HEK293 (cell line): ENCODE measurements at regions not wholly inside any gene's neighbourhood (a gene's known extent, or its start where the extent isn't known, plus 50 kb on each side); places are given as distances from the start of the nearest gene placed in this dataset.

Experiments used
- CTCF ChIA-PET: fragments of 350-600 bp; formaldehyde crosslinking; extraction: SDS; loops from one replicate; lab custom pipeline; 2021; ENCODE audit warnings: antibody characterized with exemption; lab: Yijun Ruan, JAX
- POLR2A ChIA-PET: fragments of 300-600 bp; formaldehyde crosslinking; extraction: SDS; loops from one replicate; lab custom pipeline; 2020; ENCODE audit warnings: antibody characterized with exemption, inconsistent platforms; lab: Yijun Ruan, JAX
- H3K27ac ChIP-seq: fragments of 200-500 bp; sonication (Bioruptor generic); 2 replicates; pipeline ENCODE4 v1.5.1; 2014; ENCODE audit warnings: low read depth, low read length, control low read depth, inconsistent platforms; ENCODE audit errors: extremely low read depth
- H3K36me3 ChIP-seq, 2 experiments: fragments of 200-500 bp in 1 of 2; sonication (Bioruptor generic) in 1 of 2; 1 replicate in 1 of 2; 2 replicates in 1 of 2; pipeline ENCODE4 v1.5.1; 2014 to 2017; ENCODE audit warnings: inconsistent platforms in 2 of 2, low read length in 2 of 2; ENCODE audit not compliant: control insufficient read depth in 2 of 2, insufficient read depth in 1 of 2
- H3K4me1 ChIP-seq: fragments of 200-500 bp; sonication (Bioruptor generic); 2 replicates; pipeline ENCODE4 v1.5.1; 2014; ENCODE audit warnings: mild to moderate bottlenecking, low read length, inconsistent platforms; ENCODE audit not compliant: control insufficient read depth, insufficient read depth
- H3K4me3 ChIP-seq: 2 replicates; pipeline ENCODE4 v1.5.1; 2011; ENCODE audit warnings: low read depth, mild to moderate bottlenecking, control low read depth, low read length, moderate library complexity
- H3K9me3 ChIP-seq: fragments of 200-500 bp; sonication (Bioruptor generic); 2 replicates; pipeline ENCODE4 v1.5.1; 2014; ENCODE audit warnings: low read depth, low read length, inconsistent platforms; ENCODE audit not compliant: control insufficient read depth, insufficient read depth
- BCL11A ChIP-seq: fragments of 450-650 bp; formaldehyde crosslinking; IDR thresholded peaks from 2 replicates; pipeline ENCODE4 v1.5.1; 2016; ENCODE audit warnings: low read depth, missing biosample characterization, missing genetic modification characterization
- PRDM1 ChIP-seq: fragments of 450-650 bp; formaldehyde crosslinking; IDR thresholded peaks from 2 replicates; pipeline ENCODE4; 2016; ENCODE audit warnings: missing biosample characterization, missing genetic modification characterization
- RBAK ChIP-seq: fragments of 450-650 bp; formaldehyde crosslinking; IDR thresholded peaks from 2 replicates; pipeline ENCODE4 v1.5.1; 2016; ENCODE audit warnings: missing biosample characterization, missing genetic modification characterization
- TRIM28 ChIP-seq: IDR thresholded peaks from 2 replicates; pipeline ENCODE4 v1.6.1; 2011; ENCODE audit warnings: low read length, control low read depth, borderline replicate concordance
- YY2 ChIP-seq: fragments of 450-650 bp; formaldehyde crosslinking; IDR thresholded peaks from 2 replicates; pipeline ENCODE4 v1.5.1; 2016; ENCODE audit warnings: missing biosample characterization, missing genetic modification characterization
- ZBTB17 ChIP-seq: fragments of 450-650 bp; formaldehyde crosslinking; IDR thresholded peaks from 2 replicates; pipeline ENCODE4 v1.5.1; 2016; ENCODE audit warnings: missing biosample characterization, missing genetic modification characterization
- ZNF121 ChIP-seq: fragments of 450-650 bp; formaldehyde crosslinking; IDR thresholded peaks from 2 replicates; pipeline ENCODE4 v1.5.1; 2016; ENCODE audit warnings: missing biosample characterization, missing genetic modification characterization
- ZNF140 ChIP-seq: fragments of 450-650 bp; formaldehyde crosslinking; IDR thresholded peaks from 2 replicates; pipeline ENCODE4 v1.5.1; 2016; ENCODE audit warnings: missing biosample characterization, missing genetic modification characterization
- ZNF155 ChIP-seq: fragments of 450-650 bp; formaldehyde crosslinking; IDR thresholded peaks from 2 replicates; pipeline ENCODE4 v1.5.1; 2016; ENCODE audit warnings: missing biosample characterization, missing genetic modification characterization
- ZNF19 ChIP-seq: fragments of 450-650 bp; formaldehyde crosslinking; IDR thresholded peaks from 2 replicates; pipeline ENCODE4; 2016; ENCODE audit warnings: missing biosample characterization, missing genetic modification characterization, low read depth
- ZNF2 ChIP-seq: fragments of 450-650 bp; formaldehyde crosslinking; IDR thresholded peaks from 2 replicates; pipeline ENCODE4 v1.5.1; 2016; ENCODE audit warnings: missing biosample characterization, missing genetic modification characterization
- ZNF223 ChIP-seq: fragments of 450-650 bp; formaldehyde crosslinking; IDR thresholded peaks from 2 replicates; pipeline ENCODE4 v1.5.1; 2016; ENCODE audit warnings: missing biosample characterization, missing genetic modification characterization
- ZNF335 ChIP-seq: fragments of 450-650 bp; formaldehyde crosslinking; conservative IDR thresholded peaks from 2 replicates; pipeline ENCODE4 v1.5.1; 2016; ENCODE audit warnings: missing biosample characterization, missing genetic modification characterization
- ZNF366 ChIP-seq: fragments of 450-650 bp; formaldehyde crosslinking; conservative IDR thresholded peaks from 2 replicates; pipeline ENCODE4 v1.5.1; 2016; ENCODE audit warnings: missing biosample characterization, missing genetic modification characterization
- ZNF544 ChIP-seq: fragments of 450-650 bp; formaldehyde crosslinking; IDR thresholded peaks from 2 replicates; pipeline ENCODE4 v1.5.0; 2017; ENCODE audit warnings: missing biosample characterization, missing genetic modification characterization
- ZNF621 ChIP-seq: fragments of 450-650 bp; formaldehyde crosslinking; IDR thresholded peaks from 2 replicates; pipeline ENCODE4 v1.5.1; 2017; ENCODE audit warnings: missing biosample characterization, missing genetic modification characterization
- ZNF660 ChIP-seq: fragments of 450-650 bp; IDR thresholded peaks from 2 replicates; pipeline ENCODE4 v1.5.1; 2018; ENCODE audit warnings: missing biosample characterization, mild to moderate bottlenecking, missing genetic modification characterization
- TF ChIP-seq, protein P1 (sequence below): fragments of 450-650 bp; formaldehyde crosslinking; IDR thresholded peaks from 2 replicates; pipeline ENCODE4 v1.5.1; 2017; ENCODE audit warnings: missing biosample characterization, missing genetic modification characterization
- TF ChIP-seq, protein P2 (sequence below): IDR thresholded peaks from 2 replicates; pipeline ENCODE4 v1.6.1; 2011; ENCODE audit warnings: mild to moderate bottlenecking, low read depth, low read length, borderline replicate concordance
- TF ChIP-seq, protein P3 (sequence below): fragments of 450-650 bp; formaldehyde crosslinking; IDR thresholded peaks from 2 replicates; pipeline ENCODE4 v1.5.1; 2017; ENCODE audit warnings: missing biosample characterization, missing genetic modification characterization
- TF ChIP-seq, protein P4 (sequence below): fragments of 450-650 bp; formaldehyde crosslinking; IDR thresholded peaks from 2 replicates; pipeline ENCODE4 v1.5.1; 2017; ENCODE audit warnings: missing biosample characterization, mild to moderate bottlenecking, missing genetic modification characterization, moderate library complexity
- TF ChIP-seq, protein P5 (sequence below): sonication (generic); formaldehyde crosslinking; IDR thresholded peaks from 2 replicates; pipeline ENCODE4 v1.8.1; 2022; ENCODE audit warnings: mild to moderate bottlenecking, moderate library complexity, missing genetic modification reagents
- TF ChIP-seq, protein P6 (sequence below): fragments of 450-650 bp; formaldehyde crosslinking; IDR thresholded peaks from 2 replicates; pipeline ENCODE4 v1.5.1; 2016; ENCODE audit warnings: missing biosample characterization, missing genetic modification characterization

DNA sequence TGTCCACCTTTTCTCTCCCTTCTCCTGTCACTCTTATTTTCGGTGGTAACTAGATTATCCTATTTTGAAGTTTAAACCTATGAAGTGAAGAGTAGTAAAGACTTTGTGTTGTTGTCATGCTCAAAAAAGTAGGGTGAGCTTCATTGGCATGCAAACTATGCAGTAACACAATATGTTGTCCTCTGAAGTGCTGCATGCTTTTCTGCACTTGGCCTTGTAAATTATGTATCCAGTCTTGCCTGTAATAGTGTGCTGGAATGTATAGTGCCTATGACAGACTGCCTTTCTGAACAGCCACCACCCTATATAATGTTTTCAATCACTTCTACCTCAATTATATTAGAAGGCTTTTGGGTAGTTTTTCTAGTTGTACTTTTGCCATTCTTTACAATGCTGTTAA is 1198.2 kb upstream of the PCDH20 start:
- Histone ChIP-seq H3K27ac (no peak overlapping the region), H3K9me3 (no peaks in the 10 kb centered on the region), H3K4me3 (no peak overlapping the region), H3K36me3 (no peaks in the 10 kb centered on the region), H3K4me1 (no peaks in the 10 kb centered on the region)
- TF ChIP-seq RBAK (tag by site-specific recombination), result no peak
- no peak for TF ChIP-seq ZNF544 (tag by site-specific recombination)
- TF ChIP-seq, protein P1, sequence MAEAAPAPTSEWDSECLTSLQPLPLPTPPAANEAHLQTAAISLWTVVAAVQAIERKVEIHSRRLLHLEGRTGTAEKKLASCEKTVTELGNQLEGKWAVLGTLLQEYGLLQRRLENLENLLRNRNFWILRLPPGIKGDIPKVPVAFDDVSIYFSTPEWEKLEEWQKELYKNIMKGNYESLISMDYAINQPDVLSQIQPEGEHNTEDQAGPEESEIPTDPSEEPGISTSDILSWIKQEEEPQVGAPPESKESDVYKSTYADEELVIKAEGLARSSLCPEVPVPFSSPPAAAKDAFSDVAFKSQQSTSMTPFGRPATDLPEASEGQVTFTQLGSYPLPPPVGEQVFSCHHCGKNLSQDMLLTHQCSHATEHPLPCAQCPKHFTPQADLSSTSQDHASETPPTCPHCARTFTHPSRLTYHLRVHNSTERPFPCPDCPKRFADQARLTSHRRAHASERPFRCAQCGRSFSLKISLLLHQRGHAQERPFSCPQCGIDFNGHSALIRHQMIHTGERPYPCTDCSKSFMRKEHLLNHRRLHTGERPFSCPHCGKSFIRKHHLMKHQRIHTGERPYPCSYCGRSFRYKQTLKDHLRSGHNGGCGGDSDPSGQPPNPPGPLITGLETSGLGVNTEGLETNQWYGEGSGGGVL (tag by site-specific recombination), result no peak
- CTCF ChIA-PET, result no interaction called here
- POLR2A ChIA-PET, result no interaction called here

DNA sequence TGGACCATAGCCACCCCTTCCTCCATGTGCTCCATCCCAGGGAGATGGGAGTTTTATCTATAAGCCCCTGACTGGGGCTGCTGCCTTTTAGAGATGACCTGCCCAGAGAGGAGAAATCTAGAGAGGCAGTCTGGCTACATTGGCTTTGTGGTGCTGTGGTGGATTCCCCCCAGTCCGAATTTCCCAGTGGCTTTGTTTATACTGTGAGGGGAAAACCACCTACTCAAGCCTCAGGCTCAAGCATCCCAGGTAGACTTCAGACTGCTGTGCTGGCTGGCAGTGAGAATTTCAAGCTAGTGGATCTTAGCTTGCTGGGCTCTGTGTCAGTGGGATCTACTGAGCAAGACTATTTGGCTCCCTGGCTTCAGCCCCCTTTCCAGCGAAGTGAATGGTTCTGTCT is 1195.7 kb upstream of the PCDH20 start:
- TF ChIP-seq ZNF121 (tag by site-specific recombination) (no peak), ZNF19 (tag by site-specific recombination) (no peak), ZNF140 (no peak), YY2 (tag by site-specific recombination) (no peak), PRDM1 (tag by site-specific recombination) (no peak), ZNF223 (tag by site-specific recombination) (no peak), ZNF660 (tag by site-specific recombination) (no peak), ZNF335 (tag by site-specific recombination) (no peak), ZBTB17 (tag by site-specific recombination) (no peak), ZNF621 (tag by site-specific recombination) (no peak), ZNF155 (tag by site-specific recombination) (no peak), ZNF366 (tag by site-specific recombination) (no peak), TRIM28 (no peak), ZNF2 (tag by site-specific recombination) (no peak), BCL11A (tag by site-specific recombination) (no peak)
- TF ChIP-seq, protein P2, sequence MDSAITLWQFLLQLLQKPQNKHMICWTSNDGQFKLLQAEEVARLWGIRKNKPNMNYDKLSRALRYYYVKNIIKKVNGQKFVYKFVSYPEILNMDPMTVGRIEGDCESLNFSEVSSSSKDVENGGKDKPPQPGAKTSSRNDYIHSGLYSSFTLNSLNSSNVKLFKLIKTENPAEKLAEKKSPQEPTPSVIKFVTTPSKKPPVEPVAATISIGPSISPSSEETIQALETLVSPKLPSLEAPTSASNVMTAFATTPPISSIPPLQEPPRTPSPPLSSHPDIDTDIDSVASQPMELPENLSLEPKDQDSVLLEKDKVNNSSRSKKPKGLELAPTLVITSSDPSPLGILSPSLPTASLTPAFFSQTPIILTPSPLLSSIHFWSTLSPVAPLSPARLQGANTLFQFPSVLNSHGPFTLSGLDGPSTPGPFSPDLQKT, result no peak
- TF ChIP-seq, protein P3, sequence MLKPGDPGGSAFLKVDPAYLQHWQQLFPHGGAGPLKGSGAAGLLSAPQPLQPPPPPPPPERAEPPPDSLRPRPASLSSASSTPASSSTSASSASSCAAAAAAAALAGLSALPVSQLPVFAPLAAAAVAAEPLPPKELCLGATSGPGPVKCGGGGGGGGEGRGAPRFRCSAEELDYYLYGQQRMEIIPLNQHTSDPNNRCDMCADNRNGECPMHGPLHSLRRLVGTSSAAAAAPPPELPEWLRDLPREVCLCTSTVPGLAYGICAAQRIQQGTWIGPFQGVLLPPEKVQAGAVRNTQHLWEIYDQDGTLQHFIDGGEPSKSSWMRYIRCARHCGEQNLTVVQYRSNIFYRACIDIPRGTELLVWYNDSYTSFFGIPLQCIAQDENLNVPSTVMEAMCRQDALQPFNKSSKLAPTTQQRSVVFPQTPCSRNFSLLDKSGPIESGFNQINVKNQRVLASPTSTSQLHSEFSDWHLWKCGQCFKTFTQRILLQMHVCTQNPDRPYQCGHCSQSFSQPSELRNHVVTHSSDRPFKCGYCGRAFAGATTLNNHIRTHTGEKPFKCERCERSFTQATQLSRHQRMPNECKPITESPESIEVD, result no peak
- TF ChIP-seq, protein P4, sequence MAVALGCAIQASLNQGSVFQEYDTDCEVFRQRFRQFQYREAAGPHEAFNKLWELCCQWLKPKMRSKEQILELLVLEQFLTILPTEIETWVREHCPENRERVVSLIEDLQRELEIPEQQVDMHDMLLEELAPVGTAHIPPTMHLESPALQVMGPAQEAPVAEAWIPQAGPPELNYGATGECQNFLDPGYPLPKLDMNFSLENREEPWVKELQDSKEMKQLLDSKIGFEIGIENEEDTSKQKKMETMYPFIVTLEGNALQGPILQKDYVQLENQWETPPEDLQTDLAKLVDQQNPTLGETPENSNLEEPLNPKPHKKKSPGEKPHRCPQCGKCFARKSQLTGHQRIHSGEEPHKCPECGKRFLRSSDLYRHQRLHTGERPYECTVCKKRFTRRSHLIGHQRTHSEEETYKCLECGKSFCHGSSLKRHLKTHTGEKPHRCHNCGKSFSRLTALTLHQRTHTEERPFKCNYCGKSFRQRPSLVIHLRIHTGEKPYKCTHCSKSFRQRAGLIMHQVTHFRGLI (tag by site-specific recombination), result no peak
- TF ChIP-seq, protein P5, sequence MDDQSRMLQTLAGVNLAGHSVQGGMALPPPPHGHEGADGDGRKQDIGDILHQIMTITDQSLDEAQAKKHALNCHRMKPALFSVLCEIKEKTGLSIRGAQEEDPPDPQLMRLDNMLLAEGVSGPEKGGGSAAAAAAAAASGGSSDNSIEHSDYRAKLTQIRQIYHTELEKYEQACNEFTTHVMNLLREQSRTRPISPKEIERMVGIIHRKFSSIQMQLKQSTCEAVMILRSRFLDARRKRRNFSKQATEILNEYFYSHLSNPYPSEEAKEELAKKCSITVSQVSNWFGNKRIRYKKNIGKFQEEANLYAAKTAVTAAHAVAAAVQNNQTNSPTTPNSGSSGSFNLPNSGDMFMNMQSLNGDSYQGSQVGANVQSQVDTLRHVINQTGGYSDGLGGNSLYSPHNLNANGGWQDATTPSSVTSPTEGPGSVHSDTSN (CRISPR knock-in tag), result no peak
- TF ChIP-seq, protein P6, sequence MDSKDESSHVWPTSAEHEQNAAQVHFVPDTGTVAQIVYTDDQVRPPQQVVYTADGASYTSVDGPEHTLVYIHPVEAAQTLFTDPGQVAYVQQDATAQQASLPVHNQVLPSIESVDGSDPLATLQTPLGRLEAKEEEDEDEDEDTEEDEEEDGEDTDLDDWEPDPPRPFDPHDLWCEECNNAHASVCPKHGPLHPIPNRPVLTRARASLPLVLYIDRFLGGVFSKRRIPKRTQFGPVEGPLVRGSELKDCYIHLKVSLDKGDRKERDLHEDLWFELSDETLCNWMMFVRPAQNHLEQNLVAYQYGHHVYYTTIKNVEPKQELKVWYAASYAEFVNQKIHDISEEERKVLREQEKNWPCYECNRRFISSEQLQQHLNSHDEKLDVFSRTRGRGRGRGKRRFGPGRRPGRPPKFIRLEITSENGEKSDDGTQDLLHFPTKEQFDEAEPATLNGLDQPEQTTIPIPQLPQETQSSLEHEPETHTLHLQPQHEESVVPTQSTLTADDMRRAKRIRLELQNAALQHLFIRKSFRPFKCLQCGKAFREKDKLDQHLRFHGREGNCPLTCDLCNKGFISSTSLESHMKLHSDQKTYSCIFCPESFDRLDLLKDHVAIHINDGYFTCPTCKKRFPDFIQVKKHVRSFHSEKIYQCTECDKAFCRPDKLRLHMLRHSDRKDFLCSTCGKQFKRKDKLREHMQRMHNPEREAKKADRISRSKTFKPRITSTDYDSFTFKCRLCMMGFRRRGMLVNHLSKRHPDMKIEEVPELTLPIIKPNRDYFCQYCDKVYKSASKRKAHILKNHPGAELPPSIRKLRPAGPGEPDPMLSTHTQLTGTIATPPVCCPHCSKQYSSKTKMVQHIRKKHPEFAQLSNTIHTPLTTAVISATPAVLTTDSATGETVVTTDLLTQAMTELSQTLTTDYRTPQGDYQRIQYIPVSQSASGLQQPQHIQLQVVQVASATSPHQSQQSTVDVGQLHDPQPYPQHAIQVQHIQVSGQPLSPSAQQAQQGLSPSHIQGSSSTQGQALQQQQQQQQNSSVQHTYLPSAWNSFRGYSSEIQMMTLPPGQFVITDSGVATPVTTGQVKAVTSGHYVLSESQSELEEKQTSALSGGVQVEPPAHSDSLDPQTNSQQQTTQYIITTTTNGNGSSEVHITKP, result no peak
- CTCF ChIA-PET, result no interaction called here
- POLR2A ChIA-PET, result interaction anchor here (0.6 kb wide), 1 partner anchor 529 kb away, joined by 3 read pairs; no protein-coding TSS in a partner anchor

More for the DNA sequence above, 1195.7 kb upstream of the PCDH20 start:
- Histone ChIP-seq H3K27ac (no peak overlapping the region), H3K4me3 (no peak overlapping the region), H3K4me1 (no peaks in the 10 kb centered on the region), H3K36me3 (no peaks in the 10 kb centered on the region), H3K9me3 (no peaks in the 10 kb centered on the region)
